Stimulated activated CD8-positive, alpha-beta memory T cell treated with anti-CD3 and anti-CD28 coated beads, Interleukin-7, amount 100 ng/mL, for 48 hours (primary cell): ENCODE measurements at regions not wholly inside any gene's neighbourhood (a gene's known extent, or its start where the extent isn't known, plus 50 kb on each side); places are given as distances from the start of the nearest gene placed in this dataset.
"Not testable (repeated sequence)": the region's sequence is repeated elsewhere in the genome, so short reads cannot be mapped to it uniquely, and the experiment has no call there.

ENCODE experiments used
- DNase-seq, 2 donors: peaks; one replicate each; pipeline ENCODE4 v3.0.0-alpha.2; 2020; ENCODE audit warnings: low read depth in 1 of 2; ENCODE audit errors: extremely low read depth in 1 of 2

DNA sequence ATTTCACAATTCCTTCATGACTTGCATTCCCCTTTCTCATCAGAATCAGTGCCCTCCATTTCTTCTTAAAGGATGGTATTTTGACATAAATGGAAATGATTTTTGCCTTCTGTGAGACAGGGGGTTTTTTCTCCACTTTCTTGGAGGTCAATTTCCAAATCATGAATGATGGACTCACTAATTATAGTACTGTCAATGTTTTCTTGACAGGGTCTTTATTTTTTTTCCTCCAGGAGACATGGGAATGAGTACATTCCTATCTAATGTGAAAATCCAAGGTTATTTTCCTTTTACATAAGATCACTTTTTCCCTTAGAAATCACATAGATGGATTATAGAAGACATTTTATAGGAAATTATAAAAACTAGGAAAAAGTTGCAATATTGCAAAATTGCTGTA, 141.7 kb downstream of the SPATA31A6 start:
- not testable (repeated sequence) for DNase-seq

- not testable (repeated sequence) for DNase-seq
Observed at GRCh38 chr9:42325561-42325960, 142.1 kb downstream of the SPATA31A6 start.

DNA sequence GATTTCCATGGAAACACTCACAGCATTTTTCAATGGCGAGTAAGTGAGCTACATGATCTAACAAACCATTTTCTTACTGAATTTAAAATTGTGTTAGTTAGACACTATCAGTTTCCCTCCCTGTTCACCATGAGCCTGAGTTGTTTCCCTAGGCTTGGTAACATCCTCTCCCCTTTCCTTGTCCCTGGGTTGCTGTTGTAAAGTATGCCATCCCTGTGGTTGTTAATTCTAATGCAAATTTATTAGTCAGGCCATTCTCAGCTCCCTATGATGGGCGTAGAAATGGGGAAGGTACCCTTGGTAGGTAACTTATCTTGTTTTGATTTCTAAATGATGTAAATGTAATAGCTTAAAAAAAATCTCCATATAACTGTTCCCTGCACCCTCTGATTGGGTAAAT, 143.0 kb downstream of the SPATA31A6 start:
- DNase-seq = not testable (repeated sequence)

DNA sequence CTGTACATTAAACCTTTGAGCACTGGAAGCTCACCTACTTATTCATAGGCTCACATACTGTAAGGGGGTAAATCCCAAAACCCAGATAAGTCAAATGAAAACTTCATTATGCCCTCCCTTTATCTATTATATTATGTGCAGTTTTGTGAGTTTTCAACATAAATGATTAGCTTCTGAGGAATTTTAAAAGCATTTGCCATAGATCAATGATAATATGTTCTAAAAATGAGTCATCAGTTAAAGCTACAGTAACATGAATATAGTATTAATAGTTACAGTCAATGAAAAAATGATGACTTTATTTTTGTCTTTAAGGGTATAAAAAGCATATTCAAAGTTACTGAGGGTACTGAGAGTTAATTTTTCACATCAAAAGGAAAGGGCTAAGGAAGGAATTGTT, 151.9 kb downstream of the SPATA31A6 start:
- DNase-seq = not testable (repeated sequence)

GRCh38 chr9:42335984-42336657, 152.7 kb downstream of the SPATA31A6 start:
- DNase-seq = not testable (repeated sequence)

- not testable (repeated sequence) for DNase-seq
Observed at GRCh38 chr9:42338275-42338674, 154.8 kb downstream of the SPATA31A6 start.

- not testable (repeated sequence) for DNase-seq
Observed at GRCh38 chr9:42339671-42340434, 156.4 kb downstream of the SPATA31A6 start.

GRCh38 chr9:42340435-42340723, 156.9 kb downstream of the SPATA31A6 start:
- not testable (repeated sequence) for DNase-seq

DNA sequence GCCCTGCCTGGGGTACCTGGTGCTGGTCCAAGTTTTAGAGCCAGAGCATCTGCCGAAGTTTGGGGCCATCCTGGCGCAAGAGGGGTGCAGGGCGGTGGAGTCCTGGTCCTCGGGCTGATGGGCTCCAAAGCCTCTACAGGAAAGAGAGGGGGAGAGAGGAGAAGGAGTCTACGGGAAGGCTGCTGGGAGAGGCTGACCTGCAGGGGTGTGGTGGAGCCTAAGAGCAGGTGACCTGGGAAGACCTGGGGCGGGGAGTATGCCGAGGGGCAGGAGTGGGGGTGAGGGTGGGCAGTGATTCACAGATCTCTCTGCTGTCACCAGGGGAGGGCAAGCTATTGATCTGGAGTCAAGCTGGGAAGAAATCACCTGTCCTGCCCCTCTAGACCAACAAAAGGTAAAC, 158.4 kb downstream of the SPATA31A6 start:
- DNase-seq = not testable (repeated sequence)

DNA sequence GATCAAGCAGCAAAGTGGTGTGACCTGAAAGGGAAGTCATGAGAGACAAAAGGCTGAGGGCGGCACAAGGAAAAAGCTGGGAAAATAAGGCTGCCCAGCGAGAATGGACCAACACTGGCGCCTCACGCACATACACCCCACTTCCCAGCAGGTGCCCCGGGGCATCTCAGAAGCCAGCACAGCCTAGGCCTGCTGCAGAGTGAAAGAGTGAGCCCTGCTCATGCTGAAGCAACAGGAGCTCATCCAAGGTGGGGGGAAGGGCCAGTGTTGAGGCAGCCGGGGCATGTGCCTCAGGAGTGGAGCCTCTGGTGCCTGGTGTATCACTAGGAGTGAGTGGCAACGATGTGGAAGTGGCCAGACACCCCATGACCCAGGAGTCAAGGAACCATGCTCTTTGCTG, 158.8 kb downstream of the SPATA31A6 start:
- not testable (repeated sequence) for DNase-seq

- not testable (repeated sequence) for DNase-seq
Observed at GRCh38 chr9:42344508-42344907, 161.0 kb downstream of the SPATA31A6 start.

DNA sequence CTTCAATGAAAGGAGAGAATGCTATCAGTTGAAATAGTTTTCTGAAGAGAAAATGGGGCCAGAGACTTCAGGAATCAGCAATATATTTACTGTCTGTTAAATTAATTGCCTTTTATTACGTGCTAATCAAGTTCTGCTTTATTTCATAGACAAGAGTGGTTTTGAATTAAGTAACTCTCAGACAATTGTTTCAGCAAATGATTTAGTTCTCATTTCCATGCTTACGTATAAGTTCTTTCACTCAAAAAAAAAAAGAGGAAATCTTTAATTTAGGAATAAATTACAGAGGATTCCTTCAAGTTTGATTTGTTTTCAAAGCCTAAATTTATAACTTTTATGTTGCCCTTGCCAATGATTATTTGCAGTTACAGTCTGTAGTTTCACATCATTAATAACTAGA, 163.5 kb downstream of the SPATA31A6 start:
- not testable (repeated sequence) for DNase-seq

GRCh38 chr9:42349181-42349580, 165.7 kb downstream of the SPATA31A6 start:
- not testable (repeated sequence) for DNase-seq

DNA sequence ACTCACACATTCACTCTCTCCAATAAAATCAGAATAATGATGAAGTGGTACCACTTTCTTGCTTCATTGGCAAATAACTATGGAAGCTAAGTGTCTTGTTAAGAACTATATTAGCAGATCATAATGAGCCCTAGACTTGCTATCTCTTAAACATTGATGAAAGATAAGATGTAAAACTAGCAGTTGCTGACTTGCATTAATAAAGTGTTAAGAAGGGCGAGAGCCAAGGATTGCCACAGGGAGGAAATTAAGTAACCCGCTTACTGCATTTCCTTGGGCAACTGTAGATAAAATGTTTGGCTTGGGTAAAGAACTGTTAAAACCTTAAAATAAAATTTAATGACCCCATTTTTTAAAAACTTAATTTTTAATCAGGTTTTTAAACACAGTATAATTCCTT, 167.0 kb downstream of the SPATA31A6 start:
- DNase-seq = not testable (repeated sequence)

GRCh38 chr9:42357604-42358373, 174.3 kb downstream of the SPATA31A6 start:
- not testable (repeated sequence) for DNase-seq

DNA sequence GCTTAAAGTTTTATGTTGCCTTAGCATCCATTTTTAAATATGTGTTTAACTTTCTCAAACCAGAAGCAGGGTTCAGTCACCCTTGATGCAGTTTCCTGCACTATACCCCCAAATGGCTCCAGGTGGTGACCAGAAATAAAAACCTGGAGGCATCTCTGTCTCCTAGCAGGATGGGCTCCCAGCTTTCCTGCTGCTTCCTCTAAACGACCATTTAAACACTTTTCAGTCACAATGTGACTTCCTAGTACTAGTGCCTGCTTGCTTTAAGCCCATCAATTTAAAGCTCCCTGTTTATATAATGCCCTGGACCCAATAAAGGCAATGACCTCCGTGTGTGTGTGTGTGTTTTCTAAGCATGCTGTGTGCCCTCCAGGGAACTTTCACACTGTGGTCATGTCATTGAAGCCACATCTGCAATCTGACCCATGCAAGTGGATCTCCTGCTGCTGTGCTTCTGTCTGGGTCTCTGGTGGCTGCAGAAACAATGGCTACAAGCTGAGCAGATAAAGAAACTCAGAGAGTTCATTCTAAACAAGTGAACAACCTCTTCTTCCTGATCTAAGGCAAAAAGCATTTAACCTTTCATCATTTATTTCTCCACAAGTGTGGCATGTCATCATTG, 175.3 kb downstream of the SPATA31A6 start:
- not testable (repeated sequence) for DNase-seq

GRCh38 chr9:42364410-42365243, 181.2 kb downstream of the SPATA31A6 start:
- DNase-seq = not testable (repeated sequence)

GRCh38 chr9:42365244-42365945, 181.9 kb downstream of the SPATA31A6 start:
- DNase-seq = not testable (repeated sequence)

DNA sequence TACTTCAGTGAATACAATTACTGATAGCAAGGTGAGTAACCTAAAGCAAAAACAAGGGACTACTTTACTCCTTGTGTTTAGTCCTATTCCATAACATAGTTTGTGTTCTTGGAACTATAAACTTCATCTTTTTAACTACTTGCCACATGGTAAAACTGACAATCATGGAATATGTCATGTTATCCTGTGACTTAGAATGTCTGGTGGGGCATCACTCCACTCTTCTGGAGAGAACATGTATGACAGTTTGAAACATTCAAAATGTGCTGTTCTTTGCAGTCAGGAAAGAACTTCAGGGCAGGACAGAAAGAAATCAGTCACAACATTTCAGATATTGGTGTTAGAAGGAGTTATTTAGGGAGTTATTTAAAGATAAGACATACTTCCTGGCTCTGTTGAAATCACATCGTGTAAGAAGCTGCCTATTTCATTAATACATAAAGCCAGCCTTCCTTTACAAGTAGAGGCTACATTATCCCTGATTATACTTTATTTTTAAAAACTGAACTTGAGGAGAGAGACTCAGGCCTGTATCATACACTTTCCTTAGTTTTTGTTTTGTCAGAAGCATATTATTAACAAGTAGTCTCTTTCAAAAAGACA, 184.9 kb downstream of the SPATA31A6 start:
- not testable (repeated sequence) for DNase-seq
